Activated T-cell treated with anti-CD3 and anti-CD28 coated beads, Interleukin-2, amount 50 U/mL, for 4 hours (primary cell): ENCODE measurements at regions not wholly inside any gene's neighbourhood (a gene's known extent, or its start where the extent isn't known, plus 50 kb on each side); places are given as distances from the start of the nearest gene placed in this dataset.

Experiments used
- ATAC-seq, 2 donors: fragments of 200-7000 bp; cut with Tn5 transposase; one replicate each; pipeline ENCODE4 v1.10.0; 2021
- DNase-seq: peaks from one replicate; pipeline ENCODE4 v3.0.0-alpha.2; 2020
- H3K27me3 Mint-ChIP-seq: one replicate; pipeline ENCODE4 v1.8.0; 2021; ENCODE audit warnings: low read depth, mixed read lengths
- H3K36me3 Mint-ChIP-seq: one replicate; pipeline ENCODE4 v1.8.0; 2022; ENCODE audit warnings: mixed read lengths; ENCODE audit not compliant: insufficient read depth
- H3K4me1 Mint-ChIP-seq: one replicate; pipeline ENCODE4 v1.8.0; 2021; ENCODE audit warnings: low read depth, mixed read lengths
- H3K4me3 Mint-ChIP-seq: one replicate; pipeline ENCODE4 v1.8.0; 2021; ENCODE audit warnings: mild to moderate bottlenecking, moderate library complexity, mixed read lengths
- H3K9me3 Mint-ChIP-seq: one replicate; pipeline ENCODE4 v1.8.0; 2021; ENCODE audit warnings: mixed read lengths

DNA sequence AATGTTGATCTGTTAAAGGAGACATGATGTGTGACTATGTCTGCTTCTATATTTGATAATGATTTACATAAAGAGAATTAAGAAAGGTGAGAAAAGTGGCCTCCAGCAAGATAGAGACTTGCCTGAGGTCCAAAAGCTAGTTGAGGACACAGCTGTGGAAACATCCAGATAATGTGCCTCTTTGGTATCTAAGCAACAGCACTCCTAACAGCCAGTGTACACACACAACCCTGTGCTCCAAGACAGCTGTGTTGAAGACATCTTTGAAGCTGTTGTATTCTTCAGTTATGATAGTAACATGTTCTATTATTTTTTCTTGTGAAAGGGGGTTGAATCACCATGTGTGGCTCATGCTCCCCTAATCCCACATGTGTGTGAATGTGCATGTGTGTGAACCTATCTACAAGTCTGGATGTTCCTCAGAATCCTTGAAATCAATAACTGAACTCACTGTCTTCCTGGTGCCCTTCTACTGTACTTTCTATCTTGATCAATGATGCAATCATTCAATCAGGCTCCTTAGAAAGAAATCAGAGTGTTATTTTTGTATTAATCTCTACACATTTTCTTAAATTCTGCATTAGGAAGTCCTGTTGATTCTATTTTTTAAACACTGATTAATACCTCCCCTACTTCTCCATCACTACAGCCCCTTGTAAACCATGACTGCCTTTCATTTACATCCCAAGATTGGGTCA is 116.7 kb upstream of the SSTR4 start:
- no peak overlapping the region for H3K4me3 Mint-ChIP-seq
- H3K4me1 Mint-ChIP-seq, result no peaks in the 10 kb centered on the region
- H3K9me3 Mint-ChIP-seq, result peaks cover 14% of the 10 kb centered on the region
- no peak for ATAC-seq
- H3K36me3 Mint-ChIP-seq, result no peaks in the 10 kb centered on the region
- DNase-seq, result no peak
- H3K27me3 Mint-ChIP-seq, result peaks cover 2% of the 10 kb centered on the region

DNA sequence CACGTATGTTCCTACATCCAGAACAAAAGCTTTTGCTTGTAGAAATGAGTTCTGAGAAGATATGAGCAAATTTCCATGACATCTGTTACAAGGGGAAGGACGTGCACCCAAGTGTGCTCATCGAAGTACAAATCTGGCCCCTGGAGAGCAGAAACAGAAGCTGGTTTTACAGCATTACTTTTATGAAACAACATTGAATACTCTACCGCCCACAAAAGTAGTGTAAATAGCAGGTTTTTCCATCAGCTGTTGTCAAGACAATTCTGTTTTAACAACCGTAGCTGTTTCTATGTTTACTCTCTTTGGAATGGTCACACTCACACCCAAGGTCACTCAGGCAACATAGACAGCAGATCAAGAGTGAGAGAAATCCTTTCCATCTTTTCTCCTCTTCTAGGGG is 114.2 kb upstream of the SSTR4 start:
- peaks cover 4% of the 10 kb centered on the region for H3K9me3 Mint-ChIP-seq
- no peaks in the 10 kb centered on the region for H3K36me3 Mint-ChIP-seq
- H3K27me3 Mint-ChIP-seq, result peaks cover 2% of the 10 kb centered on the region
- ATAC-seq (no peak), DNase-seq (no peak)
- no peak overlapping the region for H3K4me3 Mint-ChIP-seq
- no peaks in the 10 kb centered on the region for H3K4me1 Mint-ChIP-seq

DNA sequence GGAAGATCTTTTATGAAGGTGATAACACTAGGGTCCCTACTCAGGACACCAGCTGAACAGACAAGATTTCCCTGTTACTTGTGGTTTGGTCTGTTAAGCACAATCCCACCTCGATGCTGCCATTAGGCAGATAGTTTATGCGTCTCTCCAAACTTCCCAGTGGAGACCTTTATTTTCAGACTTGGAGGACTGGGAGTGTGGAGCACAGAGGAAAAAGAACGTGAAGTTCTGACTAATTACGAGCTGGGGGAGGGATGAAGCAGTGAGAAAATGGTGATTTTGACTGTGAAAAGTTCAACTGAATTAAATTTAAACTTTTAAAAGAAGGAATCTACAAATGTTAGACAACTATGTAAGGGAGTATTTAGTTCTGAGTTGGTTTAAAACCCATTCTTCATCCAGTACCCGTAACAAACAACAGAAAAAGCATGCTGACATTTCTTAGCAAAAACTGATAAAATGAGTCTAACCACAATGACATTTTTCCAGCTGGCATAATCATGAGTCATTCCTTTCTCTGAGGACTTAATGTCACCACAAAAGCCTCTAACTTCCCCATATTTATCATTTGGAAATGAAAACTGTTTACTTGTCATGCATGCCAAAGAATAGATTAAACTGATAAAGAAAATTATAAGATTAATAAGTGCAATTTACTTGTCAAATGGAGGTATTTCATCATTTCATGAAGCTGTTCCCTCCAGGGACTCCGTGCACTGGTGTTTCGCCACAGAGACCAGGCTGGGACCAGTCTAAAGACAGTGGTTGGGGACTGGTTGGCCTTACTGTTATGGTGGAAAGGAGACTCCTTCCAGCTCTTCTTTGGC is 113.3 kb upstream of the SSTR4 start:
- Mint-ChIP-seq H3K9me3 (peaks cover 4% of the 10 kb centered on the region), H3K27me3 (peaks cover 2% of the 10 kb centered on the region), H3K4me1 (no peaks in the 10 kb centered on the region), H3K4me3 (no peak overlapping the region), H3K36me3 (no peaks in the 10 kb centered on the region)
- no peak for ATAC-seq
- no peak for DNase-seq

DNA sequence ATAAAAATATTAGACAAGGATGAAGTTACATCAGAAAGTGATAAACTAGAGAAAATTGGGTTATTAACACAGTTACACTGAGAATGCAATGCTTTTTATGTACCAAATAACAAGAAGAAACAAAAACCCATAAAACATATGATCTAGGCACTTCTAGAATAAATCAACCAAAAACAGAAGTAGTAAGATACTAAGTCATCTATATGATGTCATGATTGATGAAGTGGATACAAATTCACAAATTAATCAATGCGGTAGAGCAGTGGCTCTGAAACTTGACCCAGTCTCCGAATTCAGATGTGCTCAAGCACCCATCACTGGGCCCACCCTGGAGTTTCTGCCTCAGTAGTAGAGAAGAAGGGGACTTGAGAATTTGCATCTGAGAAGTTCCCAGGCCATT is 112.1 kb upstream of the SSTR4 start:
- H3K4me3 Mint-ChIP-seq, result no peak overlapping the region
- DNase-seq, result no peak
- H3K27me3 Mint-ChIP-seq, result no peaks in the 10 kb centered on the region
- no peaks in the 10 kb centered on the region for H3K36me3 Mint-ChIP-seq
- H3K4me1 Mint-ChIP-seq, result no peaks in the 10 kb centered on the region
- no peak for ATAC-seq
- H3K9me3 Mint-ChIP-seq, result peaks cover 3% of the 10 kb centered on the region

DNA sequence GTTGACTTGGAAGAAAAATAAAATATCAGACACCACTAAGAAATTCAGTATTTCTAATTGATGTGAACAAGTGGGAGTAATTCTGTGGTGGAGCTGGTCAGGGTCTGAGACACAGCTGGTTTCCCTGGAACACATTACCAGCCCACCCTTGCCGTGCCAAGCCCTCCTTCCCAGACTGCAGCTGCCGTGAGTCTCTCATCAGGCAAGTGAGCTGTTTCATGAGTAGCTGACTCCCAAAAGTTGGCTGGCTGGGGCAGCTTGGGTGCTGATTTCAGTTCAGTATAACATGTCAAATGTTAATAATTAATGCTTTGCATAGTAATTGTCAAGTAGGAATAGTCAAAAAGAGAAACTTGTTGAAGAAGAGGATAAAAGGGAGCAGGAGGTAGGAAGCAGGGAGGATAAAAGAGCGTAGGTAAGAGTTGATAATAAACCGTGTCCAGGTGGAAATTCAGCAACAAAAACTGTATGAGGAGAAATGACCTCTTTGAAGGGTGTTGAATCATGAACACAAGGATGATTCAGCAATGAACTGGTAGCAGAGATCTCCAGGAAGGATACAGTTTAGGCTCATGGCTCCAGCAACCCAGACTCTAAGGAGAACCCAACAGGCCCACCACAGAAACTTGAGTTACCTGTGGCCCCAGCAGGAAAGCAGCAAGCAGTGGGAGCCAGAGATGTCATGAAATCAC is 110.9 kb upstream of the SSTR4 start:
- H3K36me3 Mint-ChIP-seq, result no peaks in the 10 kb centered on the region
- DNase-seq (no peak), ATAC-seq (no peak)
- H3K27me3 Mint-ChIP-seq, result no peaks in the 10 kb centered on the region
- no peaks in the 10 kb centered on the region for H3K9me3 Mint-ChIP-seq
- H3K4me3 Mint-ChIP-seq, result no peak overlapping the region
- H3K4me1 Mint-ChIP-seq, result no peaks in the 10 kb centered on the region

DNA sequence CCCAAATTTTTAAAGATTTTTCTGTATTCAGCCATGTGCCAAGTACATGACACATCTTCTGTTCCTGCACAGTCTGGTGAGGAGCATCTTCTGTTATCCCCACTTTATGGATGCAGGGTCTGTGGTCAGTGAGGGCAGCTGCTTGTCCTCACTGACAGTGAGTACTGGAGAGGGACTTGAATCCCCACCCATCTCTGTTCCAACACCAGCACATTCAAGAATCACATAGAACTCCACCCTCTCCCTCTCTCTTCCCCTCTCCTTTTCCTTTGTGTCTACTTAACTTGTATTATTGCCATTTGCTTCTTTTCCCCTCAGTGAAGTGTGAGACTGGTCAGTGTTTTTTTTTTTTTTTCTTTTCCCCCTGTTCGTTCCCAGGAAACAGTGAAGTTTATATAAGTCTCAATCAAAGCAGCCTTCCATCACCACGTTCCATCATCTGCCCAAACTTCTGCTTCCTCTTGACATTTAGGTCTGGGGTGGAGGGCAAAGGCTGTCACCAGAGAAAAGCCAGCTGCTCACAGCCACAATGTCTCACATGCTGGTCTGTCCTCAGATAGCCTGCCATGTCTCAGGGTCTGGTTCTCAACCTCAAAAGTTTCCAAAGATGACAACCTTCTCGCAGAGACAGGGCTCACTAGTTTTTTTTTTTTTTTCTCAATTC is 110.0 kb upstream of the SSTR4 start:
- DNase-seq, result no peak
- no peaks in the 10 kb centered on the region for H3K9me3 Mint-ChIP-seq
- no peak for ATAC-seq

DNA sequence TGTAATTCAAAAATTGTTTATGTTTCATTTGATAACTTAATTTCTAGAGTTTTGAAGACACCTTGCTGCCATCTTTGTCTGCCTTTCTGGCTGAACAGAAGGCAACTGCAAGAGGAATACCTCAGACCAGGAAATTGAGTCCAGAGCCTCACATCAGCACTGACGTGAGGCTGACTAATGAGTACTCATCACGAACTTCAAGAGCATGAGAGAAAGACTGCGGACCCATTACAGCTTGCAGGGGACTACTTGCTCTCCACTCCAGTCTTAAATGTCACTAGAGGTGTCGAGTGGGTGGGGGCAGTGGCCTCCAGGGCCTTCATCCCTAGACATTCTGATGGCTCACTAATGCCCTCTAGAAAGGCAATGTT is 109.5 kb upstream of the SSTR4 start:
- H3K4me1 Mint-ChIP-seq, result no peaks in the 10 kb centered on the region
- DNase-seq (no peak), ATAC-seq (no peak)
- no peak overlapping the region for H3K4me3 Mint-ChIP-seq
- H3K27me3 Mint-ChIP-seq, result no peaks in the 10 kb centered on the region
- no peaks in the 10 kb centered on the region for H3K36me3 Mint-ChIP-seq
- H3K9me3 Mint-ChIP-seq, result no peaks in the 10 kb centered on the region

More for the DNA sequence above, 110.0 kb upstream of the SSTR4 start:
- Mint-ChIP-seq H3K4me3 (no peak overlapping the region), H3K36me3 (no peaks in the 10 kb centered on the region), H3K27me3 (no peaks in the 10 kb centered on the region), H3K4me1 (no peaks in the 10 kb centered on the region)

DNA sequence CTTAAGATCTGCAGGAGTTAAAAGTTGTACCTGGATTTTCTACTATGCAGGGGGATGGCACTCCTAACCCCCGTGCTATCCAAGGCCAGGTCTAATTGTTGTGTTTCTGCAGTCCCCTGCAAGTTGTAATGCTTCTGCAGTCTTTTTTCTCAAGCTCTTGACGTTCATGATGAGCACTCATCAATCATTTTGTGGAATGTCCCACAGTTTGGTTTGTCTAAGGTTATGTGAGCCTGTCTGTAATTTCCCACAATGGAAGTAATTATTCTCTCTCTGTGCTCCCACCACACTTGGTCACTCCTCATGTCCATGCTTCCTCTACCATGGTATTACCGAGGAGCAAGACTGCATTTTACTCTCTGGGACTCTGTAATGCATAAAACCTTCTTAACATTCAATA is 107.6 kb upstream of the SSTR4 start:
- Mint-ChIP-seq H3K36me3 (no peaks in the 10 kb centered on the region), H3K4me3 (no peak overlapping the region), H3K4me1 (no peaks in the 10 kb centered on the region), H3K27me3 (no peaks in the 10 kb centered on the region), H3K9me3 (no peaks in the 10 kb centered on the region)
- DNase-seq, result no peak
- ATAC-seq, result no peak

DNA sequence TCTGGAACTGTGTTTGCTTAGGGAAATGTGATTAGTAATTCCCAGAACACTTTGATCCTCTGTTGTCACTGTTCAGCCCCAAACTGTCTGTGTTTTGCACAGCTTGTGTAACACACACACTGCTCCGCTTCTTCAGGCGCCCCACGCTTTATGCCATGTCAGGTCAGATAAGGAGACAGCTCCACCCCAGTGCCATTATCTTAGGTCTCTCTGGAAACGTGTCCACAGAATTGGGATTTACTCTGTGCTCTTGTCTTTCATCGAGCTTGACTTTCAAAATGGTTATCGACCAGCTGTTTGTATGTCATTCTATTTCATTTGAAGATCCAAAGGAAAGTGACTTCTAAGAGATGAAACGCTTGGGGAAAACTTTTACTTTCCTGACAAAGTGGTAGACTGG is 106.4 kb upstream of the SSTR4 start:
- Mint-ChIP-seq H3K27me3 (no peaks in the 10 kb centered on the region), H3K4me3 (no peak overlapping the region), H3K36me3 (no peaks in the 10 kb centered on the region), H3K9me3 (no peaks in the 10 kb centered on the region), H3K4me1 (no peaks in the 10 kb centered on the region)
- ATAC-seq (no peak), DNase-seq (no peak)

DNA sequence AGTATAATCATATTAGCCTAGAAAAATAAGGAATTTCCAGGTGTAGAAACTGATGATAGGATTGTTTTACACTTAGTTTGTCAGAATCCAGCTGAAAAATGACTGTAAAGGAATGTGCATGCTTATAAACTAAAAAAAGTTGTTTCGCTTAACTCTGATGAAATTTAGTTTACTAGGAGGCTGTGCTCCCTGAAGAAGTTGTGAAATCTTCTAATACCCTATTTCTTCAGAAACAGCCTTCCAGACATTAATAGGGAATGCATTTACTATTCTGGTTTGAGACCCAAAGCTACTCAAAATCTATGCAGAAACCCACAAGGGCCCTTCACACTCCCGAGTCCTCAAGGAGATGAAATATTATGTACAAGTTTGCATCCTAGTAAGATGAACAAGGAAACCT is 105.5 kb upstream of the SSTR4 start:
- Mint-ChIP-seq H3K4me1 (no peaks in the 10 kb centered on the region), H3K27me3 (no peaks in the 10 kb centered on the region), H3K9me3 (no peaks in the 10 kb centered on the region), H3K36me3 (no peaks in the 10 kb centered on the region), H3K4me3 (no peak overlapping the region)
- DNase-seq (no peak), ATAC-seq (no peak)

DNA sequence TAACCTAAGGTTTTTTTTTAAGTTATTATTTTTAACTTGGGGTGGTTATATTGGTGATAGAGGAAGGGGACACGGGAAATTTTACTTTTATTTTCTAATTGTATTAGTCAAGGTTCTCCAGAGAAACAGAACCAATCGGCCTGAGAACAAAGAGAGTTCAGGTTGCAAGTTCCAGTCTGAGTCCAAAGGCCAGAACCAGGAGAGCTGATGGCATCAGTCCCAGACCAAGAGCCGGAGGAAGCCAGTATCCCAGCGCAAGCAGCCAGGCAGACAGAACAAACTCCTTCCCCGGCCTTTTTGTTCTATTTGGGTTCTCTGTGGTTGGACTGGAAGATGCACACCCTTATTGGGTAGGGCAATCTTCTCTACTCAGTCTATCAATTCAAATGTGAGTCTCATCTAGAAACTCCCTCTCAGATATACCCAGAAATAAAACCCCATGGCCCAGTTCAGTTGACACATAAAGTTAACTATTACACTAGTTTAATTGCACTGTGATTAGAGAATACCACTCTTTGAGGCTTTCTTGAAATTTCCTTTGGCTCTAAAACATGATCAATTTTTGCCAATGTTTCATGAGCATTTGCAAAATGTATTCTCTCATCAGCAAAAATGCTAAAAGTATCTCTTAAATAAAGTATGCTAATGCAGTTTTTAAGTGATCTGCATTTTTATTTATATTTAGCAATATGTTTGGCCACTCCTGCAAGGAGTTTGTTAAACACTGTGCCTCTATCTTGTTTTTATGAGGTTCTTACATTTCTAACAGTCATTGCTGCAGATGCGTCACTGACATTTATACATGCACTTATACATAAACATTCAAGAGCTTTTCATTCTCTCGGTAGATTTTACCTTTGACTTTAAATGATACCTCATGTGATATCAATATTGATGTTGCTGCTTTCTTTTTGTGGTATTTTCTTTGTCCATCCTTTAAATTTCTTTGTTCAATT is 103.2 kb upstream of the SSTR4 start:
- Mint-ChIP-seq H3K9me3 (no peaks in the 10 kb centered on the region), H3K36me3 (no peaks in the 10 kb centered on the region), H3K27me3 (no peaks in the 10 kb centered on the region), H3K4me3 (no peak overlapping the region), H3K4me1 (no peaks in the 10 kb centered on the region)
- ATAC-seq (no peak), DNase-seq (no peak)

DNA sequence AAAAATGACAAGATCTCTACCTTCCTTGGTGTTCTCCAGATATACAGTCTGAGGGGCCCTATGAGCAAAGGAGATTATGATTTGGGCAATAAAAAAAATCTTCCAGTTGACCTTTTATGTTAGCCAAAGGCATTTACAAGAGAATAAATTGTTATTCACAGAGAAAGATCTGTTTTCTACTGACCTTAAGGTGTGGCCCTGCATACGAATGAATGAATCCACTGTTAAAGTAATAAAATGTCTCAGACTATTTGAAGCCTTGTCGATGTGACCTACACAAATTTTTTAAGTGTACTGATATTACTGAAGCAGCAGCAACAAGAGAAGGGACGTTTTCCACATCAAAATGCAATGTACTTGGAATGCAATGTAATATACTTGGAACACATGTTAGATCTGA is 95.9 kb upstream of the SSTR4 start:
- no peak for ATAC-seq

DNA sequence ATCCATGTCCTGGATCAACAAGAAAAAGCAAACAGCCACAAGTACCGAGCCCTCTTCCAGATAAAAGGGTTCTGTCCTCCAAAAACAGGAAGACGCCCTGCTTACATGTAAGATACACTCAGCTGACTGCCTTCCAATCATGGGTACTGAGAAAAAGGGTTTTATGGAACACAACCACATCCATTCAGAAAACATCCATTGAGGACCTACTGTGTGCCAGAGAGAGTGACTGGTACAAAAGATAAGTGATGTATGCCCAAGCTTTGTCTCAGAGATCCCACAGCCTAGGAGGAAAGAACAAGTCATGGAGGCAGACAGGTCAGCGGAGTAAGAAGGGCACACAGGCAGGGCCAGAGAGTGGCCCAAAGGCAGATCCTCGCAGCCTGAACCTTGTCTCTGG is 94.8 kb upstream of the SSTR4 start:
- Mint-ChIP-seq H3K9me3 (no peaks in the 10 kb centered on the region), H3K36me3 (no peaks in the 10 kb centered on the region), H3K27me3 (no peaks in the 10 kb centered on the region), H3K4me1 (no peaks in the 10 kb centered on the region), H3K4me3 (no peak overlapping the region)
- ATAC-seq, result no peak
- DNase-seq, result no peak

More for the DNA sequence above, 95.9 kb upstream of the SSTR4 start:
- Mint-ChIP-seq H3K36me3 (no peaks in the 10 kb centered on the region), H3K27me3 (no peaks in the 10 kb centered on the region), H3K9me3 (no peaks in the 10 kb centered on the region), H3K4me3 (no peak overlapping the region), H3K4me1 (no peaks in the 10 kb centered on the region)
- no peak for DNase-seq

DNA sequence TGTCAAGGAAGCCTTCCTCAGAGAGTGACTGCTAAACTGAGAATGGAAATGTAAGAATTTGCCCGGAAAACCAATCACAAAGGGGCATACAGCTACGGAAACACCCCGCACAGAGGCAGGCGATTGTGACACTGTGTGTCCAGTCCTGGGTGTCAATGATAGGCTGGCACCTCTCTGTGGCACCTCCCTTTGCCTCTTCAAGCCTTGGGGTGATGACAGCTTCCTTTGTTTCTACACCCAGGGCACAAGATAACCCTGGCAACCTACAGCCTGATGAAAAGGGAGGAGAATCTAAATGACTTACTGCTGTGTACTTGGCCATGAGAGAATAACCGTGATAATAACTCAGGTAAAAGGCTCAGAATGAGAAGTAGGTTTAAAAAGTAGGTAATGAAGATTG is 93.6 kb upstream of the SSTR4 start:
- Mint-ChIP-seq H3K9me3 (no peaks in the 10 kb centered on the region), H3K36me3 (no peaks in the 10 kb centered on the region), H3K4me3 (no peak overlapping the region), H3K27me3 (no peaks in the 10 kb centered on the region), H3K4me1 (no peaks in the 10 kb centered on the region)
- no peak for DNase-seq
- ATAC-seq, result no peak
